GM19438 (cell line): ENCODE measurements at regions not wholly inside any gene's neighbourhood (a gene's known extent, or its start where the extent isn't known, plus 50 kb on each side); places are given as distances from the start of the nearest gene placed in this dataset.

Experiments
- ATAC-seq: cut with Tn5 transposase; IDR thresholded peaks from one replicate; pipeline ENCODE4 v1.9.1; 2021; ENCODE audit warnings: low read depth; ENCODE audit not compliant: unreplicated experiment

DNA sequence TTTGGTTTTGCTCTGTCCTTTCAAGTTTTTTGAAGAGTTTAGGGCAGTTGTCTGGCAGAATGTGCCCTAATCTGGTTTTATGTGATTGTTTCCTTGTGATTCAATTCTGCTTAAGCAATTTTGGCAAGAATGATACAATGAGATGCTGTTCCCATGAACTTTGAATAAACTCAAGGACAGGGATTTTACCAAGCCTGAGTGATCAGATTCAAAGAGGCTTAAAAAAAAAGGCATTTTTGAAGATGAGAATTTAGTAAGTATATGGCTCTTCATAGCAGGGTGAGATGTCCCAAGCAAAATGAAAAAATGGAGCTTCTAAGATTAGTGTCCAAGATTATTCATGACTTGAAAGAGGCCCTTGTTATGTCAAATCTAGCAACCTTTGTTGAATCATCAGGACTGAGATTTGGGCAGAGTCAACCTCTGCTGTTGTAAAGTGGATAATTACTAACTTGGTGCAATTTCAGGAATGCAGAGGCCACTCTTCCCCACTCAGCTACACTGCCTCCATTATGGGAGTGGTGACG is 180.6 kb upstream of the NUDT4 start:
- no peak for ATAC-seq

DNA sequence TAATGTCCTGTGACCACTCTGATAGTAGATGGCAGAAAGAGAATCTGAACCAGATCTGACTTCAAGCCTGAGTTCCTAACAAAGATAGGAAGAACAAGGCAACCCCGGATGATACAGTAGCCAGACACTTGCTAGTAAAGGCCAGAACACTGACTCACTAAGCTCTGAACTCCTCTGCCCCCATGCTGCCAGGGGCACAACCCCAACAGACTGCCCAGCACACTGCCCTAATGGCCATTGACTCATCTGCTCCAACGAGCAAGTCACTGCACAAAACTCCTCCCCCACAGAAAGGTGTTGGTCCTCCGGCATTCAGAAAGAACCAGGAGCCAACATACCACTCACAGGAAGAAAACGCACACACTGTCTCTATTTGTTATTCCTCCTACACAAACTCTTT is 179.6 kb upstream of the NUDT4 start:
- ATAC-seq: no peak

GRCh38 chr12:93199831-93200236 is 177.9 kb upstream of the NUDT4 start:
- no peak for ATAC-seq

DNA sequence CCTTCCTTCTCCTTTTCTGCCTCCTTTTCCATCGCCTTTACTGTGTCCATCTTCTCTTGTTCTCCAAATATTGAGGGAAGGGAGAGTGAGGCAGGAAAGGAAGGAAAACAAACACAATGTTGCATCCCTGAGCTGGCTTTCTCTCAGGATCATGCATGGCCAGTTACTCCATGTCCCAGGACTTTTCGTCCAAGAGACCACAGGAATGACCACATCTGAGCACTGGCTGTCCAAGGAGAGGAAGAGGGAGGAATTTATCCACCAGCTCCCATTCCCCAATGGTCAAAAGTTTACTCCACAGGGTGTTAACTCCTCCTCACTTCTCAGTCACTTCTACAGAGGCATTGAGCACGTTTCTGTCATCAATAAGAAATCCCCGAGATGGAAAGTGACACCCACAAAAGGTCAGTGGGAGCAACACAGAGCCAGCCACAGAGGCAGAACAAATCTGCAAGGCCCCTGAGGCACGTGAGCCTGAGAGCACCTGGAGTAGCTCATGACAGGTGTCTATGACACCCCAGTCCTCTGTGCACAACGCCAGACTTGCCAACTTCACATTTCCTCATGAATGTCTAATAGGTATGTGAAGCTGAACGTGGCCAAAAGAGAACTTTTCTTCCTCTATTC is 177.3 kb upstream of the NUDT4 start:
- ATAC-seq: no peak

- ATAC-seq: no peak
Observed at GRCh38 chr12:93201990-93202389, 175.7 kb upstream of the NUDT4 start.

DNA sequence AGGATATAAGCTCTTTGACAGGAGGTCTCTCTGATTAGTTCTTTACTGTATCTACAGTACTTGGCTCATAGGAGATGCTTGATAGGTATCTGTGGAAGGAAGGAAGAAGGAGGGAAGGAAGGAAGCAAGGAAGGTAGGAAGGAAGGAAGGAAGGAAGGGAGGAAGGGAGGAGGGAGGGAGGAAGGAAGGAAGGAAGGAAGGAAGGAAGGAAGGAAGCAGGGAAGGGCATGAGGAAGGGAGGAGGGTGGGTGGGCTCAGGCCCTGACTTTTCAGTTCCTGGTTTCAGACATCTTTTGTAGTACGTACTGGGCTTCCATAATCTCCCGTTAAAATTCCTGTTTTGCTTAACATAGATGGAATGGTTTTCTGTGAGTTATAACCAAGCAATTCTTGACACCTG is 175.0 kb upstream of the NUDT4 start:
- no peak for ATAC-seq

- ATAC-seq: no peak
Observed at GRCh38 chr12:93203361-93203760, 174.4 kb upstream of the NUDT4 start.

DNA sequence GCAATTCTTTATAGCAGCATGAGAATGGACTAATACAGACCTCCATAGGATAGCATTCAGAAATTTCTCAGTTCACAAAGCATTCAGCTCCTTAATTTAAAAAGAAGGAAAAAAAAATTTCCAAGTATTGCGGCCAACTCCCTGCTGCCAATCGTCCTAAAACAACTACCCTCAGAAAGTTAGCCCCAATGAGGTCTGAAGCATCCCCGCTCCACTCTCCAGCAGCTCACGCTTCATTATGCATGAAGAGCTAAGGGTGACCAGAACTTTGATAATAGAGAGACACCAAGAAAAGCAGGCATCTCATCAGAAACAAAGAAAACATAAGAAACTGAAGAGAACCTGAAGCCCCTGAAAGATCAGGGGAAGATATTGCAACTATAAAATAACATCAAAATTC is 172.8 kb upstream of the NUDT4 start:
- no peak for ATAC-seq

DNA sequence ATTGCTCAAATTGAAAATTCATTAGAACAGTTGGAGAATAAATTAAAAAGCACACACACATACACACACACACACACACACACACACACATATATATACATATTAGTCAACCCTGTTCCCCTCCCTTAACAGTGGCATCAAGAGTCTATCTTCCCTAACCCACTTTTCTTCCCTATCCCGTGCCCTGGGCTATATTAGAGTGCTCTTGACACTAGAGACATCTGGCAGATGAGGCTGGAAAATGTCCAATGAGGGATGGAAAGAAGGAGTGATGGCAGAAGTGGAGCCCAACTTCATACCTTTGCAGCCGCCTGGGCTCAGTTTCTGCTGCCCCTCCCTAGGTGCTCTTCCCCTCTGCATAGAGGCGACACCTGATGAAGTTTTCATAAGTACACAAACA is 172.4 kb upstream of the NUDT4 start:
- ATAC-seq: no peak

DNA sequence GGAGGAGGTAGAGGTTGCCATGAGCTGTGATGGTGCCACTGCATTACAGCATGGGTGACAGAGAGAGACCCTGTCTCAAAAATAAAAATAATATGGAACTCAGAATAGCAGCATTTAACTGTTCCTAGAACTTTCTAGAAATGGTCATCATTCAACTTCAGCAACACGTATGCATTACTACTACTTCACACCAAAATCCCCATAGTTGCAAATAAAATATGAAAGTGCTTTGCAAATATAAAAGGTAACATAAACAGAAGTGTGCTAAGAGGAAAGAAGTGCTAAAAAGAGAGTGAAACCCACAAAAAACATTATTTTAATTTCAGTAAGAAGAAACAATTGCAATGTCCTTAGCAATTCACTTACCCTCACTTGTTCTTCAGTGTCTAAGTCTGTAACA is 169.7 kb upstream of the NUDT4 start:
- ATAC-seq: no peak

DNA sequence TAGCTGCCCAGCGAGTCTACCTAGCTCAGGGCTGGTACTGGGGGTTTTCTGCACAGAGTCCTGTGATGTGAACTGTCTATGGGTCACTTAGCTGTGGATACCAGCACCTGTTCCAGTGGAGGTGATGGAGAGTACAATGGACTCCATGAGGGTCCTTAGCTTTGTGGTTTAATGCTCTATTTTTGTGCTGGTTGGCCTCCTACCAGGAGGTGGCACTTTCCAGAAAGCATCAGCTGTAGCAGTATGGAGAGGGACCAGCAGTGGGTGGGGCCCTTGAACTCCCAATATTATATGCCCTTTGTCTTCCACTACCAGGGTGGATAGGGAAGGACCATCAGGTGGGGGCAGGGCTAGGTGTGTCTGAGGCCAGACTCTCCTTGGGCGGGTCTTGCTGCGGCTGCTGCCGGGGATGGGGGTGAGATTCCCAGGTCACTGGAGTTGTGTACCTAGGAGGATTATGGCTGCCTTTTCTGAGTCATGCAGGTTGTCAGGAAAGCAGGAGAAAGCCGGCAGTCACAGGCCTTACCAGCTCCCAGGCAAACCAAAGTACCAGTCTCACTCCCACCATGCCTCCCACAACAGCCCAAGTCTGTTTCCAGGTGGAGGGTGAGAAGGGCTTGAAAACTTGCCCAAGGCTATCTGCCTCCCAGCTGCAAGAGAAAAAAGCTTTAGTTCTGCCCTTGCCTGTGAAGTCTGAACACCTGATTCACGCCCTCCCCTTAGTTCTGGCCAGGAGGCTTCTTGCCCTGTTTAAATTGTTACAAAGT is 163.0 kb upstream of the NUDT4 start:
- ATAC-seq: no peak

DNA sequence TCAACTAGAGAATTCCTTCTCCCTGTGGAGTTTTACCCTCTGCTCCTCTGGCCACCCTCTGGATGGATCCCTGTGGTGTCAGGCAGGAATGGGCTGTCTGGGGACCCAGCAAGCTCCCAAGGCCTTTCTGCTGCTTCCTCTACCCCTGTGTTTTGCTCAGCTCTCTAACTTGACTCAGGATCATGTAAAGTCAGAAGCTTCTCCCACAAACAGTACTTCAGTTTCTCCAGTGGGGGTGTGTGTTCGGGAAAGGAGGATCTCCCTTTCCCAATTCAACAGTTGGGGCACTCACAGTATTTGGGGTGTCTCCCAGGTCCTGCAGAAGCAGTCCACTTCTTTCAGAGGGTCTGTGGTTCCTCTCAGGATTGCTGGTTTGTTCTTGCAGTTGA is 162.4 kb upstream of the NUDT4 start:
- no peak for ATAC-seq

- ATAC-seq: no peak
Observed at GRCh38 chr12:93219947-93220346, 157.8 kb upstream of the NUDT4 start.

DNA sequence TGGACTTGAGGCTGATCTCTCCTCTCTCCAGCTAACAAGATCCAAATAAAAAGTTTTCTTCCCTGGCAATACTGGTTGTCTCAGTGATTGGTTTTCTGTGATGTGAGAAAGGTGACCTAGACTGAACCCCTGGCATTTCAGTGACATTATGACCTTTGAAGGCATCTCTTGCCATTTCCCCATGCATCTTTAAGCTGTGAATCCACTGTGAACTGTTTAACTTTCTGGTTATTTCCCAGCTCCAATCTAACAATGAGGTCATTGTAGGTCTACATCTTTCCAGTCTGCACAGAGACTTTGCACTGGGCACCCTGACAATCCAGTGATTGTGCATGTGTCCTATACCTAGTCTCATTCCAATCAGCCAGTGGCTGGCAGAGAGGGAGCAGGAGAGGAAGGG is 155.9 kb upstream of the NUDT4 start:
- ATAC-seq: no peak

- ATAC-seq: no peak
Observed at GRCh38 chr12:93223440-93224426, 154.0 kb upstream of the NUDT4 start.

DNA sequence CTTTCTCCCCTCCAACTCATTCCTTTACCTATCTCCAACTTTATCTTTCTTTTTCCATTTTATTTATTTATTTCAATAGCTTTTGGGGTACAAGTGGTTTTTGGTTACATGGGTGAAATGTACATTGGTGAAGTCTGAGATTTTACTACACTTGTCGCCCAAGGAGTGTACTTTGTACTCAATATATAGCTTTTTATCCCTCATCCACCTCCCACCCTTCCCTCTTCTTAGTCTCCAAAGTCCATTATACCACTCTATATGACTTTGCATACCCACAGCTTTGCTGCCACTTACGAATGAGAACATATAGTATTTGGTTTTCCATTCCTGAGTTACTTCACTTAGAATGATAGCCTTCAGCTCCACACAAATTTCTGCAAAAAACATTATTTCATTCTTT is 152.6 kb upstream of the NUDT4 start:
- ATAC-seq: no peak

DNA sequence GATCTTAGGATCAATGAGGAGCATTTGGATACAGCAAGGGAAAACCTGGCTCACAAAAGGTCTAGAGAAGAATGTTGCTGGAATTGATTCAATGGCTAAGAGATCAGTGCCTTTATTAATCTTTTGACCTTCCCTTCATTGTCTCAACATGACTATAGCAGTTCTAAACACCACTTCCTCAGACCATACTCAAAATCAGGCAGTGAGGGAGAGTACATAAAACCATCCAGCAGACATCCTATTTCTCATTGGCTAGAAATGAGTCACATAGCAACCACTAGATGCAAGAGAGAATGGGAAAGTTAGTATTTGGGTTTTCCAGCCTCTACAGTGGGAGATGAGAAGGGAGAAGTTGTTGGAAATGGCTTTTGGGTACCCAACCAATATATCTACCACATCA is 151.4 kb upstream of the NUDT4 start:
- ATAC-seq: no peak

GRCh38 chr12:93229494-93230325 is 148.0 kb upstream of the NUDT4 start:
- ATAC-seq: no peak

- no peak for ATAC-seq
Observed at GRCh38 chr12:93230326-93230720, 147.4 kb upstream of the NUDT4 start.

- ATAC-seq: no peak
Observed at GRCh38 chr12:93231938-93232337, 145.8 kb upstream of the NUDT4 start.
